GM21825 (cell line): ENCODE measurements at regions not wholly inside any gene's neighbourhood (a gene's known extent, or its start where the extent isn't known, plus 50 kb on each side); places are given as distances from the start of the nearest gene placed in this dataset.
"Not testable (repeated sequence)": the region's sequence is repeated elsewhere in the genome, so short reads cannot be mapped to it uniquely, and the experiment has no call there.

Experiments
- ATAC-seq: cut with Tn5 transposase; IDR thresholded peaks from one replicate; pipeline ENCODE4 v1.9.1; 2021; ENCODE audit warnings: mild to moderate bottlenecking, moderate library complexity; ENCODE audit not compliant: unreplicated experiment

DNA sequence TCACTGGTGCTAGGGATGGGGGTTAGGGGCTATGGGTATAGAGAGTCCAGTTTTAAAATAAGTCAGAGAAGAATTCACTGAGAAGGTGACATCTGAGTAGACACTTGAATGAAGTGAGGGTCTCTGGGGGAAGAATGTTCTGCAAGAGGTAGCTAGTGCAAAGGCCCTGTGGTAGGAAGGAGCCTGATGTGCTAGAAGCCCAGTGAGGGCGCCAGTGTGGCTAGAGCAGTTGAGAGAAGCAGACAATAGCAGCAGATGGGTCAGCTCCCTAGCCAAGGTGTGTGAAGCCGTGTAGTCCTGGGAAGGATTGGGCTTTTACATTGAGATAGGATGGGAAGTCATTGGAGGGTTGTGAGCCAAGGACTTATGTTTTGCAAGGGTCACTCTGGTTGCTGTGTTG is 105.8 kb upstream of the PELI1 start:
- no peak for ATAC-seq

DNA sequence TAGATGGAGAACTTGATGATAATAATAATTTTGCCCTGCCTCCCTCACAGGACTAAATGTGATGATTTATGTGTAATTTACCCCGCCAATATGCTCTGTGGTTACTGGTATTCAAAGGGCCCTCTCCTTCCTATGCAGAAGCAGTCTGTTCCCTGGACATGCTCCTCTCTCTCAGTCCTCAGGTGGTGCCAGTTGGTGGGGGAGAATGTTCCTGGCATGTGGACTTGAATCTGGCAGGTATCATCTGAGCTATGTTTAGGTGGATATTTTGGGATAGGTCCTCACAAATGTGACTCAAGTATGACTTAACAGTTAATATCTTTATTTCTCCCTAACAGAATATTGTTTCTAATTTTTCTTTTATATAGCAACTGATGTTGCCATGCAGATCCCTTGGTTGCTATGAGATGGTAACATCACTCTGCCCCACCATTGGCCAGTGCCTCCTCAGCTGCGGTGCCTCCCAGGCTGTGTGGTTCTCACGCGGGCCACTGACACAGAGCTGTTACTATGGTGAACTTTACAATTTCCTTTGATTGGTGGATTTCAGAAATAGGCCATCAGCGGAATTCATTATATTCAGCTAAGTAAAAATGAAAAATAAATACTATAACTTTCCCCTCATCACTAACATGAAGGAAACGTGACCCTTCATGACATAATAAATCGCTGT is 106.7 kb upstream of the PELI1 start:
- ATAC-seq: no peak

DNA sequence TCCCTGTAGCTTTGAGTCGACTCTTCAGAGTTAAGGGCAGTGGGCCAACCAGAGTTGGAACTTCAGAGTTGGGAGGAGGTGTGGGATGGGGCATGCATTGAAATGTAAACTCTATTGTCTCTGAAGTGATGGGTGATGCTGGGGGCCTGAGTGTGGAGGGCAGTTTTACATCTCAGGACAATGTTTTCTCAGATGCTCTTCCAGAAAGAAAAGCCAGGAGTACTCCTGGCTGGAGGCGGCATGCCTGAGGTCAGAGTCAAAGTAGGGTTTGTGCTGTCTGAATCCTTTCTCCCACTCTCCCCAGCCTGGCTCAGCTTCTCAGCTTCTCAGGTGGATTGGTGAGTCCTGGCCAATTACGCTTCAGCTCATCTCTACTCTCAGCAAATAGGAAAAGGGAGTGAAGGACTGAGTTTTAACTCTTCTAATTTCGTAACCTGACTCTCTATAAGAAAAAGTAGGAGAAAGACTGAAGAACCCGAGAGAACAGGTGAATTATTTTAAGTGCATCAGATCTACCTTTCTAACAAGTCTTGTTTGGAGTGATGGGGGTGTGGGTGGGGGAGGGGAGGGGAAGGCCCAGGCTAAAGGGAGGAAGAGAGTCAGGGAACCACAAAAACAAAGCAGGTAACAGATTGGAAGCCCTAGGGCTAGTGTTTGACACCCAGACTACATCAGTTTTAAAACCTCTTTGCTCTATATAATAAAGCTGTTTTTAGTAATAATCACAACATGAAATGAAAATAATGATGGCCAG is 107.5 kb upstream of the PELI1 start:
- no peak for ATAC-seq

DNA sequence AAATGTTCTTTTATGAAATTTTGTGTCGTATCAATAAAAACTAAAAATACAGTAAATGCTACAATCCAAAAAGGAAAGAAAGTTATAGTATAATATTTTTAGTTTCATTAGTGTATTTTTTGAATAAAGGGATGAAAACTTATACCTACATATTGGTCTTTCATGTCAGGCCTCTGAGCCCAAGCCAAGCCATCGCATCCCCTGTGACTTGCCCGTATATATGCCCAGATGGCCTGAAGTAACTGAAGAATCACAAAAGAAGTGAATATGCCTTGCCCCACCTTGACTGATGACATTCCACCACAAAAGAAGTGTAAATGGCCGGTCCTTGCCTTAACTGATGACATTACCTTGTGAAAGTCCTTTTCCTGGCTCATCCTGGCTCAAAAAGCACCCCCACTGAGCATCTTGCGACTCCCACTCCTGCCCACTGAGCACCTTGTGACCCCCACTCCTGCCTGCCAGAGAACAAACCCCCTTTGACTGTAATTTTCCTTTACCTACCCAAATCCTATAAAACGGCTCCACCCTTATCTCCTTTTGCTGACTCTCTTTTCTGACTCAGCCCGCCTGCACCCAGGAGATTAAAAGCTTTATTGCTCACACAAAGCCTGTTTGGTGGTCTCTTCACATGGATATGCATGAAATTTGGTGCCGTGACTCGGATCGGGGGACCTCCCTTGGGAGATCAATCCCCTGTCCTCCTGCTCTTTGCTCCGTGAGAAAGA is 108.2 kb upstream of the PELI1 start:
- ATAC-seq: not testable (repeated sequence)

DNA sequence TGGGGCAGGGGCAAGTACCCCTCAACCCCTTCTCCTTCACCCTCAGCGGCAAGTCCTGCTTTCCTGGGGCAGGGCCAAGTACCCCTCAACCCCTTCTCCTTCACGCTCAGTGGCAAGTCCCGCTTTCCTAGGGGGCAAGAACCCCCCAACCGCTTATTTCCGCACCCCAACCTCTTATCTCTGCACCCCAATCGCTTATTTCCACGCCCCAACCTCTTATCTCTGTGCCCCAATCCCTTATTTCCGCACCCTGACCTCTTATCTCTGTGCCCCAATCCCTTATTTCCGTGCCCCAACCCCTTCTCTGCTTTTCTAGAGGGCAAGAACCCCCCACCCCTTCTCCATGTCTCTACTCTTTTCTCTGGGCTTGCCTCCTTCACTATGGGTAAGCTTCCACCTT is 109.2 kb upstream of the PELI1 start:
- not testable (repeated sequence) for ATAC-seq

DNA sequence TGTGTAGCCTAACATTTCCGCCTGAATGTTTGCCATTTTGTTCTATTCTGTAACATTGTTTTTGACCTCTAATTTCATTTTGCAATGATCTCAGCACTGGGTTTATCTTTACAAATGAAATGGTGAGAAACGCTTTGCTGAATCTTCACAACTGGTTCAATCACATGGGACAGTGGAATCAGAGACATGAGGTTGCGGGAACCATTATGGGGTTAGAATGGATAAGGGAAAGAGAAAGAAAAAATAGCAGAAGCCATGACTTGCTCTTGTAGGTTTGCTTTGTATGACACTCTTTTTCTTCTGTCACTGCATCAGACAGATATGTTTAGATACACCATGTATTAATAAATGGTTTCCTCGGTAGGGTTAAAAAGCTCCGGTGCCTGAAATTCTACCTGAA is 114.3 kb upstream of the PELI1 start:
- ATAC-seq: no peak

DNA sequence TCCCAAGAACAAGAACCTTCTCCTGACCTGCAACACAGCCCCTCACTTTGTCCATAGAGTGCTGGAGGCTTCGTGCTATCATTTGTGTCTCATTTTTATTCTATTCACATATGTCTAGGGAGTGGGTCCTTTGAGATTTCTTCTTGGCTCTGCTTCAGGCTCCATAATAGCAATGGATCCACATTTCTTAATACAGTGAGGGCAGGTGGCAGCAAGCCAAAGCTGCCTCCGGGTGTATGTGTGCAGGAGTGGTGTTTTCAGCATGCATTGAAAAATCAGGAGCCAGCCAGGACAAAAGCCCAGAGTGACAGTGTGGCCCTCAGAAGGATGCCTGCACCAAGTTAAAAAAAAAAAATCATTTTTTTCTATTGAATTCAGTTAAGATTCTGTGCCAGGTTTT is 115.1 kb upstream of the PELI1 start:
- ATAC-seq: no peak

DNA sequence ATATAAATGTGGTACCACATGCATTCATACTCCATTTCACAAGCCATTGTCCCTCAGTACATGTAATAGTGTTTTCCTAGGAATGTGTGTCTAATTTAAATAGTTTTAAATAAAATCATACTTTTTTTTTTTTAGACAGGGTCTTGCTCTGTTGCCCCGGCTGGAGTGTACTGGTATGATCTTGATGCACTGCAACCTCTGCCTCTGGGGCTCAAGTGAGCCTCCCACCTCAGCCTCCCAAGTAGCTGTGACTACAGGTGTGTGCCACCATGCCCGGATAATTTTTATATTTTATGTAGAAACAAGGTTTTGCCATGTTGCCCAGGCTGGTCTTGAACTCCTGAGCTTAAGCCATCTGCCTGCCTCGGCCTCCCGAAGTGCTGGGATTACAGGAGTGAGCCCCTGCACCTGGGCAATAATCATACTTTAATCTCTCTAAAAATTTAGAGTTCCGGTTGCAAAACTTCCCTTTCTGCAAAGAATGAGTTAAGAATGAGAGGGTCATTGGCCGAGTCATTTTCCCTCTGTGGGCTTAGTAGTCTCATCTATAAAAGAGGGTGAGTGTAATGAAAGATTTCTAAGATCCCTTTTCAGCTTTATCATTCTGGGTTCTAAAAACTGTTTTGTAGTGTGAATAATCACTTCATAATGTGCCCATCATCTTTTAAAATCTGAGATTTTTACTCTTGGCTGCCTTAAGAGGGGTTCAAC is 116.0 kb upstream of the PELI1 start:
- no peak for ATAC-seq

DNA sequence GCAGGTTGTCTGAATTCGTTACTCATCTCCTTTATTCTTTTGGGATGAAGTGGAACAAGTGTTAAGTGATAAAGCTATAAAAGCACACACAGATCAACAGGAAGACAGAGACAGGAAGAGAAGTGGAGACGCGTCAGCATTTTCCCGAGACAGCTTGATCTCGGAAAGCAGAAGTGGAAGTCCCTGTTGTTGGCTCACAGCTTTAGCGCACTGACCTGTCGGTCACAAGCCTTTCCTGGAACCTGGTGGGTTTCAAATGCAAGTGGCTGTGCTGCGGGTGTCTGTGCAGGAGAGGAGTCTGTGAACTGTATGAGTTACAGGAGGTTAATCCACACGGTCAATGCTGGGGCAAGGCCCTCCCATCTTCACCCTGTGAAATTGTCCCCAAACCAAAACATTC is 116.6 kb upstream of the PELI1 start:
- ATAC-seq: peak; percentile 92

DNA sequence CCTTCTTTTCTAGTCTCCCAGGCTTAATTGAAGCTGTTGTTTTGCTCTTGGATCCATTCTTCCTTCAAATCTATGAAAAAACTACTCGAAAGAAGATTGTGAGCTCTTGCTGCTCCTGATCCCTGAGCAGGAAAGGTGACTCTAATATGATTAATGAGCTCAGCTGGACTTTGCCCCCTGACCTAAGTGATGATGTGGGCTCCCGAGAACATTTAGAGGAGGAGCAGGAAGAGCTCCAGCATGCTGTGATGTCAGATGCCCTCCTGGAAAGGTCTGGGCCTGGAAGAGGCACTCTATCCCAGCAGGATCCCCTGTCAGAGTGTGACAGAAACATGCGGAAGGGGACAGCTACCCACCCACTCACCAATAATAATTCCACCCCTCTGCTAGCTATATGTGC is 117.9 kb upstream of the PELI1 start:
- ATAC-seq: no peak

DNA sequence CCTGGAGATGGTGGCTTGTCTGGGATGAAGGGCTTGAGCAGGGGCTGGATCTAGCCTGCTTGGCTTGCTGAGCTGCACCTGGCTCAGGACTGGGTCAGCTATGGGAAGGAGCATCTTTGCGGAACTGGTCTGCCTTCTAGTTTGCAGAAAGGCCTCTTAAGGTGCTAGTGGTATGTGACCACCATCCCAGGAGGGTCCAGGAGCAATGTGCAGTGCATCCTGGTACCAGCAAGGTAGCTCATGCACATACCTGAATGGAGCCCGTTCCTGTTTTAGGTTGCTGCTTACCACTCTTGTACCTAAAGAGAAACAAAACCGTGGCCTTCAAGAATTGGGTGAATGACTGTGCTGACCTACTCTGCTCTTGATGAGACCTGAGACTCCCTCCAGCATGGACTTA is 118.6 kb upstream of the PELI1 start:
- ATAC-seq: no peak

DNA sequence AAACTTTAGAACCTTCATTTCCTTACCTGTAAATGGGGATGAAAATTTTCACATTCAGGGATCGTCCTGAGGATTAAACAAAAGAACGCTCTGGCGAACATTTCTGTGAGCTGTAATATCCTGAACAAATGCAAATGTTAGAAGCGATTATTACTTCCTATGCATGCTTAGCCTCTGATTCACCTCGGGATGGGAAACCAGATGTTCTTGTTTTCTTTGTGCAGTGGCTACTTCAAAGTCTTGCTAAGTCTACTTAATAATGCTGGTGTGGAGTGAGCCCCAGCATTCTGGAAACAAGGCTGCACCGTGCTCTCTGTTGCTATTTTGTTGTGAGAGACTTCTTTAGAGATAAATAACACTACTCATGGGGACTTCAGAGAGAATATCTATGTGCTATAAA is 119.1 kb upstream of the PELI1 start:
- ATAC-seq: no peak

DNA sequence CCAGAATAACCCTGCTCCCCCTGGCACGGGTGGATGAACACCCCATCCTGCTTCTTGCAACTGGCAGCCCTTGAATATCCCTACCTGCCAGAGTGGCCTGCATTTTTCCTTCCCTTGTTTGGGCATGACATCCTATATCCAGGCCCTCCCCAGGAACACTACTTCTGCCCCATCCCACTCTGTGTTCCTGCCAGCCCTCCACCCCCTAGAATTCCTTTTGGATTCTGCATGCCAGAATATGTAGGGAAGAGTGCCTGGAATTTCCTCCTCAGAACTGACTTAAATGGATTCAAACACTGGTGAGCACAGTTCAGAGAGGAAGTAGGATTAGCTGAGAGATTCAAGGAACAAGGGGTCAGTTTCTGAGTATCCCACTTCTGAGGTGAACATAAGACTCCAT is 123.5 kb upstream of the PELI1 start:
- ATAC-seq: no peak

DNA sequence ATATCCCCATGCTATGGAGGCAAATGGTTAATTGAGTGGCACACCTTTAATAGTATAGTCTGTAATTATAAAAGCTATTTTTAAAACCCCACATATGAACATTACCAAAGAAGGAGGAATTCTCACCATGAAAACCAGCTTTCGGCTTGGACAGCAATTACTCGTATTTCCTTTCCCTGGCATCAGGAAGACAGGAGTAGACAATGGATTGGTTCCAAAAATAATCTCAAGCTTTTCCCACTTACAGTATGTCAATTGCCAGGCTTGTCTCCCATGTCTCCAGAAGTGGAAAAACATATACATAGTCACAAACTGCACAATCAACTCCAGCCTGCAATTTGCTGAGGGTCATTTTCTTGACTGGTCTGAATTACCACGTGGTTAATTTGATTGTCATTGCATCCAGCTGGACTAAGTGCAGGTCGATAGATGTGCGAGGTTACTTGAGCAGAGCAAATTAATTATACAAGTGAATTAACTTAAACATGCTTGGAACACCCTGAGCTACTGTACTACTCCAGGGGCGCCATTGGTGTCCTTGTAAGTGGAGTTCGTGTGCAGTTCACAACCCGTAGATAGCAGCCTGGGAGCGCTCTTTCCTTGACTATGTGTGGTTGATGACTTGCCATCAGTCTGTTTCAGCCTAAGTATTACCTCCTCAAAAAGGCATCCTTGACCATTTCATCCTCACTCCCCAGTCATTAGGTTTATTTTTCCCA is 124.3 kb upstream of the PELI1 start:
- no peak for ATAC-seq

DNA sequence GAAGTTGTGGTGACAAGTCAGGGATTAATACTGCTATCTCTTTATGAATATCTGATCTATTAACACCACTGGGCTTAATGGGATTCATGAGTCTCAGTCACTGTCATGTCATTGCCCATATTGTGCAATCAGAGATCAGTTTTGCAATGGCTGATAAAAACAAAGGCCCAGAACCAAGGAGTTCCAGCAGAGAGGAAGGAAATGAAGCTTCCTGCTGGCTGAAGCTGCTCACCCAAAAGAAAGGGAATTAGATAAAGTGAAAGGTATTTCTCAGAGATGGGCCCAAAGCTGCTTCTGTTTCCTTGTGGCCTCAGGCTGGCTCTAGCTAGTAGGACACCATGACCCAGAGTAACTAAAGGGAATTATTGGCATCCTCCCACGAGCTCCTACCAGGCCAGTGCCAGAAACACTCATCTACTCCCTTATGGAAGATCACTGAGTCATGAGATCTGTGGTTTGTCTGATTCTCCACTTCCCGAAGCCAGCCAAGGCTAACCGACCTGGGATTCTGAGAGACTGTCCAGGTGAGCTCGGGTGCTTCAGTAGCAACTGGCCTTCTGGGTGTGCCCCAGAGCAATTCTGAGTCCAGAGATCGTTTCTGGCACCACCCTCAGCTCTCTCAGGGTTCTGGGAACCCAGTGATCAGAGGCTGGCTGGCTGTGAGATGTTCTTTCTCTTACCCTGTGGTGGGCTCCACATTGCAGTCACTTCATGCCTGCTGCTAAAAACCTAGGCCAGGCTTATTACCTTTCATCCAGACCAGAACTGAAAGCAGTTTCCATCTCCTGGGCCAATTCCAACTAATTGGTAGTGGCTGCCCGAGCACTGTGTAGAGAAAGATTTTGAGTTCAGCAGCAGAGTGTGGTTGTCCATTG is 129.5 kb upstream of the PELI1 start:
- no peak for ATAC-seq

DNA sequence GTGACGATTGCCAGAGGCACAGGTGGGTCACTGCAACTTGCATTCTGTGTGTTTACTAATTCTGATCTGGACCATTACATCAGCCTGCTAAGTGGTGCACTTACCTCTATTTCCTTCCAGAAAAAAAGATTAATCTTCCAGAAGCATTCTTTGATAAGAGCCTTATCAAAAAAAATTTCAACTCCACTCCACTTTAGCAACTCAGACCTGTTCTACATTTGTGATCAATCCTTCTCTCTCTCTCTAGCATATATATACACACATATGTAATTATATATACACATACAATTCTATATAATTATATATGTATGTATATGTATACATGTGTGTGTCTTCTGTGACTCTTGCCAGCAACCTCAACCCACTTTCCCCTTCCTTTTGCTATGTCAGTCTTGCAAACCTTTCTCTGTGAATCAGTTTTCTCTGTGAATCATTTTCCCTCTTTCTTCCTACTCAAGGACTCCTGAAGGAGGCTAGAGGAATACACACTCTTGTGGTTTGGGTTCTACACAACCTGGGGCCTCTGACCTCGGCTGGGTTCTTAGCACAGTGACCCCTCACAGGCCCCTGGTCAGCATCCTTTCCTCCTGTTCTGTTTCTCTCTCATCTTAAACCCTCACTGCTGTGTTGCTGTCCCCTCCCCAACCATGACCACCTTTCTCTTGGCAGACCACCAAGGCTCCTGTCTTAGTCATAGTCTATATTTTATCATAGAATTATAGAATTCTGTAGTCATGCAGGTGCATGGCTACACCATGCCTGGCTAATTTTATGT is 130.4 kb upstream of the PELI1 start:
- ATAC-seq: no peak

DNA sequence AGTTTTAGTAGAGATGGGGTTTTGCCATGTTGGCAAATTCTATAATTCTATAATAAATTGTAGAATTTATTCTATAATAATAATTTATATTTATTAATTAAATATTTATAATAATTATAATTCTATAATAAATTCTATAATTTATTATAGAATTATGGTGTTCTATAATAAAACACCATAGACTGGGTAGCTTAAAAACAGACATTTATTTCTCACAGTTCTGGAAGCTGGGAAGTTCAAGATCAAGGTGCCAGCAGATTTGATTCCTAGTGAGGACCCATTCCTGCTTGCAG is 130.9 kb upstream of the PELI1 start:
- no peak for ATAC-seq

DNA sequence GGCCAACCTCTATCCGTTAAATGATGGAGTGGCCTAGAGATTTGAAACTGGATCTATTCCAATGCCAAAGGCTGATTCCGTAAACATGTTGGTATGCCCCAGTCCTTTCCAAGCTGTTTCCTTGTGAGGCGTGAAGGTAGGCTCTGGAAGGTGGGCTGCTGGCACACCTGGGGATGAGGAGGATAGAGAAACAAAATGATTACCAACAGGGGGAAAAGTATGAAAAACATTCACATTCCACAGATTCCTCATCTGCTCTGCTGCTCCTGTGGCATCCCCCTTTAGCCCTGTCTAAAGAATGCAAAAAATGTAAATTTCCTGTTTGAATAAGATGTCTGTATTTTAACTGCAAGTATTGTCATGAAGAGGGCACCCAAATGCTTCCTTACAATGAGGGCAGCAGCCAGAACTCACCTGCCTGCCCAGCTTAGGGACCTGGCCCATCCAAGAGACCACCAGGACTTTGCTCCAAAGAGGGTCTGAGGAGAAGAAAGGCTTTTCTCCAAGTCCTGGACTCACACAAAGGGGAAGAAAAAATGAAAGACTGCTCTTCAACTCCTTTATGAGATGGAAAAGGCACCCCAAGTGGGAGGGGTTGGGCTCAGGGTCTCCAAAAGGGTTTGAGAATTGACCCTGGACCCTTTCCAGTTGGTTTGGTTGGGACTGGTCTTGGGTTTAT is 132.3 kb upstream of the PELI1 start:
- ATAC-seq: no peak
